ENCODE measurements at regions not wholly inside any gene's neighbourhood (a gene's known extent, or its start where the extent isn't known, plus 50 kb on each side); places are given as distances from the start of the nearest gene placed in this dataset.
"Not testable (repeated sequence)": the region's sequence is repeated elsewhere in the genome, so short reads cannot be mapped to it uniquely, and the experiment has no call there.

- no peak for DNase-seq (ENCODE audit: low read depth)
Observed at GRCh38 chr6:164826831-164827468, 482.5 kb downstream of the C6orf118 start.

GRCh38 chr6:164825386-164825785, 484.0 kb downstream of the C6orf118 start:
- DNase-seq (ENCODE audit: low read depth), result no peak

- no peak for DNase-seq (ENCODE audit: low read depth)
Observed at GRCh38 chr6:164817662-164818061, 491.7 kb downstream of the C6orf118 start.

- DNase-seq (ENCODE audit: low read depth), result no peak
Observed at GRCh38 chr6:164812706-164813105, 496.7 kb downstream of the C6orf118 start.

DNA sequence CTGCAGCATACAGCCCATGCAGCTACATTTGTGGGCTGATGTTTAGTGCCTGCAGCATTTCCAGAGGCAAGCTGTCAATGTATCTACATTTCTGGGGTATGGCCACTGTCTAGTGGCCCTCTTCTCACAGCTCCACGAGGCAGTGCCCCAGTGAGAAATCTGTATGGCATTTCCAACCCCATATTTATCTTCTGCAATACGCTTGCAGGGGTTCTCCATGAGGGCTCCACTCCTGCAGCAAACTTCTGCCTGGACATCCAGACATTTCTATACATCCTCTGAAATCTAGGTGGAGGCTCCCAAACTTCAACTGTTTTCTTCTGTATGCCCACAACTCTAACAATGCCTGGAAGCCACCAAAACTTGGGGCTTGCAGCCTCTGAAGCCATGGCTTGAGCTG, 502.3 kb downstream of the C6orf118 start:
- no peak for DNase-seq (ENCODE audit: low read depth)

DNA sequence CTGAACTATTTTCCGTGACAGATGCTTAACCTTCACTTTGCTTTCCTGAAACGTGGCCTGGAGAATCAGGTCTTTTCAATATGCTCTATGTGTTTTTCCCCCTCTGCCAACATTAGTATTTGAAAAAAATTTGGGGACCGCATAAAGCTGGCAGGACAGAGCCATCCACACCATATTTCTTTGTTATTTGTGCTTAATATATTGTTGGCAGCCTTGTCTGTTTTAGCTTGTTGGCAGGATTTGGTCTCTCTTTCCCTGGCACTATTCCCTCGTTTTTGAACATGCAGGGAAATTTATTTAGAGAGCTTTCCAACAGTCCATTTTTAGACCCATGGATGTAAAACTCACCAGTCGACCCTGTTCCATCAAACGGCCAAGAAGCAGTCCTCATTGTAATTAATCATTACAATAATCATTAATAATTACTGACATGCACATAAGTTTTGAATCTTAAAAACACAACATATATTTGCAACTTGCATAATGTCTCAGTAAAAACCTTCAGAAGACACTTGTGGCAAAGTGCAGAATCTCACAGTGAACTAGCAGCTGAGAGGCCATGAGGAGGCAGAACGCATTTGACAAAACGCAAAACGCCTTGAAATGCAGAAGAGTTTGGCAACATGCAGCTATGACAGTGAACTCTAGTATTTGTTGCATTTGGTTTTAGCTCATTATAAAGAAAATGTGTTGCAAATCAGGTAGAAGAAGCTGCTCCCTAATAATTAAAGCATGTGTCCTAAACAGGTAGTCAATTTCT, 514.2 kb downstream of the C6orf118 start:
- no peak for DNase-seq (ENCODE audit: low read depth)

DNA sequence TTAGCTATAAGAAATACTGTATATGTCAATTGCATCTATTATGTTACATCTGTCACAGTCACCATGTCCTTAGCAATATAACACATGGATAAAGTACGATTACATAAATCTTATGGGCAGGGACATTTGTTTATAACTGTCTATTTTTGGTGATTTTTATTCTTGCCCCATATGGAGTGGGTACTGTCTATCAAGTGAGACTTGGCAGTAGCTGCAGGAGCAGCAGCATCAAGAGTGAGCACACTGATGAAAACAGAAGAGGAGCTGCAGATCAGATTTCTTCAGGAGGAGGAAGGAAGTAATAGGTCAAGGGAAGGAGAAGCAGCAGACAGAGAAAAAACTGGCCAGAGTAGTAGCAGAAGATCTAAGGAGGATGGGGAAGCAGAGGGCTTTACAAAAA, 516.7 kb downstream of the C6orf118 start:
- DNase-seq (ENCODE audit: low read depth), result no peak

- DNase-seq (ENCODE audit: low read depth), result no peak
Observed at GRCh38 chr6:164791498-164791897, 517.9 kb downstream of the C6orf118 start.

GRCh38 chr6:164763788-164764187, 545.6 kb downstream of the C6orf118 start:
- DNase-seq (ENCODE audit: low read depth), result no peak

GRCh38 chr6:164757451-164757850, 552.0 kb downstream of the C6orf118 start:
- no peak for DNase-seq (ENCODE audit: low read depth)

- no peak for DNase-seq (ENCODE audit: low read depth)
Observed at GRCh38 chr6:164756723-164757122, 552.7 kb downstream of the C6orf118 start.

DNA sequence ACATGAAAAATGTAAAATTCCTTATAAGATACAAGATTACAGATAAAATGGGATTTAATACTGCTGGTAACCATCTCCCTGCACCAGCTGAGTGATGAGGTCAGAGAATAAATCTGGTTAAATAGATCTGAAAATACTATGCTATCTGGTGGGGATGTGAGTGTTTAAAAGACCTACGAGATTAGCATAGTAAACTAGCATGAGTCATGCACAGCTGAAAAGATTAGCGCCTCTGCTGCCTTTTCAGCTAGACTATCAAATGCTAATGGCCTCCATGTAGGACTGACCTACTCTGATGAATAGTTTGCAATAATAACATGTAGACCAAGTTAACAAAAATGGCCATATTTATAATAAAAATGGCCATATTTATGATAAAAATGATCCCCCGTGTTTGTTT, 553.3 kb downstream of the C6orf118 start:
- DNase-seq (ENCODE audit: low read depth), result no peak

GRCh38 chr6:164753517-164753916, 555.9 kb downstream of the C6orf118 start:
- DNase-seq (ENCODE audit: low read depth), result no peak

GRCh38 chr6:164751395-164751794, 558.0 kb downstream of the C6orf118 start:
- no peak for DNase-seq (ENCODE audit: low read depth)

GRCh38 chr6:164750128-164750527, 559.3 kb downstream of the C6orf118 start:
- DNase-seq (ENCODE audit: low read depth), result no peak

- DNase-seq (ENCODE audit: low read depth), result no peak
Observed at GRCh38 chr6:164749221-164750064, 560.0 kb downstream of the C6orf118 start.

GRCh38 chr6:164744301-164744700, 565.1 kb downstream of the C6orf118 start:
- no peak for DNase-seq (ENCODE audit: low read depth)

DNA sequence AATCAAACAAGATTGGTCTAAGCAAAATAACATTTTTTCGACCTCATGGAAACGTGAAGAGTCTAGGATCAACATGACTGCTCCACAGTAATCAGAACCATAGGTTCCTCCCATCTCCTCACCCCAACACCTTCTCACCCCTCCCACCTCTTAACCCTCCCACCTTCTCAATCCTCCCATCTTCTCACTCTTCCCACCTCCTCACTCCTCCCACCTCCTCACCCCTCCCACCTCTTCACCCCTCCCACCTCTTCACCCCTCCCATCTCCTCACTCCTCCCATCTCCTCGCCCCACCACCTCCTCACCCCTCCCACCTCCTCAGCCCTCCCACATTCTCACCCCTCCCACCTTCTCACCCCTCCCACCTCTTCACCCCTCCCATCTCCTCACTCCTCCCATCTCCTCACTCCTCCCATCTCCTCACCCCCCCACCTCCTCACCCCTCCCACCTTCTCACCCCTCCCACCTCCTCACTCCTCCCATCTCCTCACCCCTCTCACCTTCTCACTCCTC, 567.4 kb downstream of the C6orf118 start:
- DNase-seq (ENCODE audit: low read depth), result no peak

DNA sequence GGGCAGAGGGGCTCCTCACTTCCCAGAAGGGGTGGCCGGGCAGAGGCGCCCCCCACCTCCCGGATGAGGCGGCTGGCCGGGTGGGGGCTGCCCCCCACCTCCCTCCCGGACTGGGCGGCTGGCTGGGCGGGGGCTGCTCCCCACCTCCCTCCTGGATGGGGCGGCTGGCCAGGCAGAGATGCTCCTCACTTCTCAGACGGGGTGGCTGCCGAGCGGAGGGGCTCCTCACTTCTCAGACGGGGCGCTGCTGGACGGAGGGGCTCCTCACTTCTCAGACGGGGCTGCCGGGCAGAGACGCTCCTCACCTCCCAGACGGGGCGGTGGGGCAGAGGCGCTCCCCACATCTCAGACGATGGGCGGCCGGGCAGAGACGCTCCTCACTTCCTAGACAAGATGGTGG, 573.3 kb downstream of the C6orf118 start:
- not testable (repeated sequence) for DNase-seq (ENCODE audit: low read depth)

- DNase-seq (ENCODE audit: low read depth), result no peak
Observed at GRCh38 chr6:164731539-164731938, 577.9 kb downstream of the C6orf118 start.

- no peak for DNase-seq (ENCODE audit: low read depth)
Observed at GRCh38 chr6:164721460-164721859, 587.9 kb downstream of the C6orf118 start.

DNA sequence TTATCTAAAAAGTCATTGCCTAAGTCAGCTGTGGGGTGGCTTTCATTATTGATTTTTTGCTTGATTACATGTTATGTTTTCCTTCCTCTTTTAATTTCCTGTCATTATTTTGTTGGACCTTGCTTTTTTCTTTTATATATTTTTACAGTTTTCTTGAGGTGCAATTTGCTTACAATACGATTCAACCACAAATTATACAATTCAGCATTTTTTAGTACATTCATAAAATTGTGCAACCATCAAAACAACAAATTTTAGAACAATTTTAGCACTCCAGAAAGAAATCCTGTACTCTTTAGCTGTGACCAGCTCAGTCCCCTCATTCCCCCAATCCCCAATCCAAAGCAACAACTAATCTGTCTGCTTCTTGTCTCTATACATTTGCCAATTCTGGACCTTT, 608.9 kb downstream of the C6orf118 start:
- DNase-seq (ENCODE audit: low read depth), result no peak

- no peak for DNase-seq (ENCODE audit: low read depth)
Observed at GRCh38 chr6:164695896-164696295, 613.5 kb downstream of the C6orf118 start.

Data from T-helper 22 cell (primary cell).